ENCODE measurements at regions not wholly inside any gene's neighbourhood (a gene's known extent, or its start where the extent isn't known, plus 50 kb on each side); places are given as distances from the start of the nearest gene placed in this dataset.

GRCh38 chr16:22762486-22762885, 51.5 kb upstream of the HS3ST2 start:
- Histone ChIP-seq H3K36me3 (replicated peaks in 1 of 2; ENCODE audit: control insufficient read depth in 1 of 2, insufficient read depth in 2 of 2, low read length in 2 of 2) (no peaks in the 10 kb centered on the region), H3K9me3 (replicated peaks in 1 of 2; ENCODE audit: control insufficient read depth in 1 of 2, insufficient read depth in 1 of 2, low read length in 2 of 2) (no peaks in the 10 kb centered on the region), H3K79me2 (ENCODE audit: insufficient read depth, low read length) (no peaks in the 10 kb centered on the region), H3K9ac (ENCODE audit: insufficient read depth, low read length, poor library complexity, severe bottlenecking) (no peak overlapping the region), H3K4me1 (ENCODE audit: control insufficient read depth in 1 of 2, insufficient read depth in 2 of 2, low read length in 2 of 2) (no peaks in the 10 kb centered on the region), H3K27ac (ENCODE audit: low read depth in 1 of 2, low read length in 2 of 2) (no peak overlapping the region), H3K4me3 (replicated peaks in 1 of 3; ENCODE audit: low read depth in 2 of 3, low read length in 3 of 3) (no peak overlapping the region), H2AFZ (ENCODE audit: insufficient read depth, low read depth, low read length, poor library complexity, severe bottlenecking) (no peak overlapping the region), H3K27me3 (ENCODE audit: control insufficient read depth in 2 of 2, insufficient read depth in 2 of 2, low read length in 2 of 2) (peaks cover 0 to 3% of the 10 kb centered on the region in 2 donors), H3K4me2 (replicated peaks; ENCODE audit: extremely low read depth, low read length, poor library complexity, severe bottlenecking) (no peak overlapping the region), H4K20me1 (ENCODE audit: insufficient read depth, low read length) (no peaks in the 10 kb centered on the region)
- 100% methylated on average over 1 of the region's 3 CpGs for WGBS (ENCODE audit: insufficient coverage)
- intact Hi-C loops (cut with micrococcal nuclease), result no loop called here
- Mint-ChIP-seq H3K9me3 (peaks cover 0 to 3% (median under 1%) of the 10 kb centered on the region in 7 donors), H3K4me3 (no peak overlapping the region), H3K36me3 (no peaks in the 10 kb centered on the region), H3K27me3 (ENCODE audit: low read depth in 3 of 3) (peaks cover 5 to 14% (median 5%) of the 10 kb centered on the region in 3 donors), H3K4me1 (no peaks in the 10 kb centered on the region), H3K27ac (no peak overlapping the region)
- no peak for DNase-seq
- no peak for TF ChIP-seq CTCF (IDR thresholded peaks at IDR 0.05)

- H4K20me1 ChIP-seq (ENCODE audit: insufficient read depth, low read length), result no peaks in the 10 kb centered on the region
- Mint-ChIP-seq H3K4me1 (no peaks in the 10 kb centered on the region), H3K27ac (peak overlapping the region in 1 of 7 donors; percentile 16), H3K4me3 (no peak overlapping the region), H3K36me3 (no peaks in the 10 kb centered on the region), H3K9me3 (peaks cover 0 to 6% (median 1%) of the 10 kb centered on the region in 7 donors), H3K27me3 (ENCODE audit: low read depth in 3 of 3) (peaks cover 5 to 15% (median 6%) of the 10 kb centered on the region in 3 donors)
- no peaks in the 10 kb centered on the region for H3K79me2 ChIP-seq (ENCODE audit: insufficient read depth, low read length)
- no peaks in the 10 kb centered on the region for H3K36me3 ChIP-seq (replicated peaks in 1 of 2; ENCODE audit: control insufficient read depth in 1 of 2, insufficient read depth in 2 of 2, low read length in 2 of 2)
- no peak overlapping the region for H3K27ac ChIP-seq (ENCODE audit: low read depth in 1 of 2, low read length in 2 of 2)
- no peak overlapping the region for H2AFZ ChIP-seq (ENCODE audit: insufficient read depth, low read depth, low read length, poor library complexity, severe bottlenecking)
- no peak for DNase-seq
- 77% methylated on average over 6 of the region's 7 CpGs for WGBS (ENCODE audit: insufficient coverage)
- no peak overlapping the region for H3K4me2 ChIP-seq (replicated peaks; ENCODE audit: extremely low read depth, low read length, poor library complexity, severe bottlenecking)
- H3K4me3 ChIP-seq (replicated peaks in 1 of 3; ENCODE audit: low read depth in 2 of 3, low read length in 3 of 3), result no peak overlapping the region
- no peak for TF ChIP-seq CTCF (IDR thresholded peaks at IDR 0.05)
- H3K4me1 ChIP-seq (ENCODE audit: control insufficient read depth in 1 of 2, insufficient read depth in 2 of 2, low read length in 2 of 2), result no peaks in the 10 kb centered on the region
- intact Hi-C loops (cut with micrococcal nuclease), result no loop called here
- H3K27me3 ChIP-seq (ENCODE audit: control insufficient read depth in 2 of 2, insufficient read depth in 2 of 2, low read length in 2 of 2), result peaks cover 0 to 3% of the 10 kb centered on the region in 2 donors
- no peak overlapping the region for H3K9ac ChIP-seq (ENCODE audit: insufficient read depth, low read length, poor library complexity, severe bottlenecking)
- H3K9me3 ChIP-seq (replicated peaks in 1 of 2; ENCODE audit: control insufficient read depth in 1 of 2, insufficient read depth in 1 of 2, low read length in 2 of 2), result no peaks in the 10 kb centered on the region
These were observed 50.4 kb upstream of the HS3ST2 start for GRCh38 chr16:22763437-22764080.

All from CD14-positive monocyte (primary cell).